CD14-positive monocyte (primary cell): ENCODE measurements at regions not wholly inside any gene's neighbourhood (a gene's known extent, or its start where the extent isn't known, plus 50 kb on each side); places are given as distances from the start of the nearest gene placed in this dataset.

Source experiments
- DNase-seq, 3 donors: peaks; one replicate each; pipeline ENCODE4 v3.0.0-alpha.2; 2011 to 2022
- H2AFZ ChIP-seq: 2 replicates; pipeline ENCODE4 v1.6.0; 2012; ENCODE audit warnings: mild to moderate bottlenecking, low read depth, low read length, inconsistent platforms; ENCODE audit not compliant: insufficient read depth, poor library complexity, severe bottlenecking
- H3K27ac ChIP-seq, 2 donors: 1 replicate in 1 of 2; 2 replicates in 1 of 2; pipeline ENCODE4 v1.5.1; 2012 to 2013; ENCODE audit warnings: low read length in 2 of 2, control low read depth in 1 of 2, inconsistent platforms in 1 of 2, low read depth in 1 of 2, mild to moderate bottlenecking in 1 of 2
- H3K27me3 ChIP-seq, 2 donors: one replicate each; pipeline versions ENCODE4 v1.6.0 to v1.6.1; 2011 to 2013; ENCODE audit warnings: low read length in 2 of 2; ENCODE audit not compliant: control insufficient read depth in 2 of 2, insufficient read depth in 2 of 2
- H3K36me3 ChIP-seq, 2 donors: replicated peaks in 1 of 2; 1 replicate in 1 of 2; 2 replicates in 1 of 2; pipeline versions ENCODE4 v1.5.1 to v1.6.1; 2012 to 2013; ENCODE audit warnings: low read length in 2 of 2, control low read depth in 1 of 2, inconsistent platforms in 1 of 2, mild to moderate bottlenecking in 1 of 2; ENCODE audit not compliant: insufficient read depth in 2 of 2, control insufficient read depth in 1 of 2
- H3K4me1 ChIP-seq, 2 donors: 1 replicate in 1 of 2; 2 replicates in 1 of 2; pipeline versions ENCODE4 v1.5.1 to v1.6.1; 2012 to 2013; ENCODE audit warnings: low read length in 2 of 2, control low read depth in 1 of 2, inconsistent platforms in 1 of 2, mild to moderate bottlenecking in 1 of 2, moderate library complexity in 1 of 2; ENCODE audit not compliant: insufficient read depth in 2 of 2, control insufficient read depth in 1 of 2
- H3K4me2 ChIP-seq: replicated peaks from 2 replicates; pipeline ENCODE3; 2012; ENCODE audit warnings: low read length, moderate library complexity, mild to moderate bottlenecking; ENCODE audit not compliant: poor library complexity, severe bottlenecking; ENCODE audit errors: extremely low read depth
- H3K4me3 ChIP-seq, 3 experiments: fragments of 200-600 bp in 1 of 3; sonication (generic) in 1 of 3; replicated peaks in 1 of 3; 1 replicate in 2 of 3; 2 replicates in 1 of 3; pipeline ENCODE4 v1.5.1; 2011 to 2013; ENCODE audit warnings: low read length in 3 of 3, mild to moderate bottlenecking in 3 of 3, control low read depth in 2 of 3, low read depth in 2 of 3, inconsistent platforms in 1 of 3, moderate library complexity in 1 of 3
- H3K79me2 ChIP-seq: 2 replicates; pipeline ENCODE4 v1.6.0; 2012; ENCODE audit warnings: mild to moderate bottlenecking, control low read depth, inconsistent platforms, low read length, moderate library complexity; ENCODE audit not compliant: insufficient read depth
- H3K9ac ChIP-seq: 2 replicates; pipeline ENCODE4 v1.6.0; 2017; ENCODE audit warnings: low read length, mild to moderate bottlenecking; ENCODE audit not compliant: insufficient read depth, poor library complexity, severe bottlenecking
- H3K9me3 ChIP-seq, 2 donors: replicated peaks in 1 of 2; 1 replicate in 1 of 2; 2 replicates in 1 of 2; pipeline versions ENCODE4 v1.5.1 to v1.6.1; 2012 to 2013; ENCODE audit warnings: low read length in 2 of 2, control low read depth in 1 of 2; ENCODE audit not compliant: control insufficient read depth in 1 of 2, insufficient read depth in 1 of 2
- H4K20me1 ChIP-seq: 2 replicates; pipeline ENCODE4 v1.6.0; 2012; ENCODE audit warnings: mild to moderate bottlenecking, low read length, control low read depth, moderate library complexity; ENCODE audit not compliant: insufficient read depth
- H3K27ac Mint-ChIP-seq, 7 donors: one replicate each; pipeline ENCODE4 v1.8.0; 2020; ENCODE audit warnings: mild to moderate bottlenecking in 7 of 7, mixed read lengths in 7 of 7, moderate library complexity in 6 of 7, inconsistent platforms in 2 of 7
- H3K27me3 Mint-ChIP-seq, 3 donors: one replicate each; pipeline ENCODE4 v1.8.0; 2021 to 2022; ENCODE audit warnings: low read depth in 3 of 3, mild to moderate bottlenecking in 3 of 3, mixed read lengths in 3 of 3, moderate library complexity in 3 of 3, inconsistent platforms in 1 of 3
- H3K36me3 Mint-ChIP-seq, 2 donors: one replicate each; pipeline ENCODE4 v1.8.0; 2020; ENCODE audit warnings: mixed read lengths in 2 of 2, inconsistent platforms in 1 of 2, mild to moderate bottlenecking in 1 of 2
- H3K4me1 Mint-ChIP-seq: one replicate; pipeline ENCODE4 v1.8.0; 2020; ENCODE audit warnings: mild to moderate bottlenecking, mixed read lengths
- H3K4me3 Mint-ChIP-seq, 2 donors: one replicate each; pipeline ENCODE4 v1.8.0; 2020; ENCODE audit warnings: mild to moderate bottlenecking in 2 of 2, mixed read lengths in 2 of 2, moderate library complexity in 1 of 2
- H3K9me3 Mint-ChIP-seq, 7 donors: one replicate each; pipeline ENCODE4 v1.8.0; 2020 to 2022; ENCODE audit warnings: mixed read lengths in 7 of 7, mild to moderate bottlenecking in 6 of 7, moderate library complexity in 6 of 7, inconsistent platforms in 2 of 7
- CTCF ChIP-seq: fragments of 200-600 bp; IDR thresholded peaks from one replicate; pipeline ENCODE4 v1.8.0; 2022; ENCODE audit warnings: antibody characterized with exemption, mild to moderate bottlenecking
- WGBS: methylation state at CpG from one replicate; pipeline ENCODE4 v1.1.5; 2013; ENCODE audit warnings: missing lambda C conversion rate; ENCODE audit not compliant: insufficient coverage; 5-methylcytosine and 5-hydroxymethylcytosine counted together
- intact Hi-C, 2 donors: fragments of 100-400 bp; cut with micrococcal nuclease; formaldehyde crosslinking; loops; one replicate each; pipeline versions ENCODE4 v1.15.0 to v1.15.1; 2023

GRCh38 chr5:133854554-133854953 is 113.9 kb downstream of the C5orf15 start:
- intact Hi-C loops = no loop called here
- H3K4me3 ChIP-seq = no peak overlapping the region
- peaks cover 8 to 19% (median 14%) of the 10 kb centered on the region in 7 donors for H3K9me3 Mint-ChIP-seq
- H3K79me2 ChIP-seq = no peaks in the 10 kb centered on the region
- H3K9ac ChIP-seq = no peak overlapping the region
- peaks cover 0 to 14% of the 10 kb centered on the region in 2 donors for H3K9me3 ChIP-seq
- peaks cover 5 to 8% (median 5%) of the 10 kb centered on the region in 3 donors for H3K27me3 Mint-ChIP-seq
- no peaks in the 10 kb centered on the region for H3K36me3 Mint-ChIP-seq
- no peak for TF ChIP-seq CTCF
- no peaks in the 10 kb centered on the region for H4K20me1 ChIP-seq
- H3K4me1 Mint-ChIP-seq = peaks cover 9% of the 10 kb centered on the region
- no peak overlapping the region for H3K4me2 ChIP-seq
- no peak overlapping the region for H2AFZ ChIP-seq
- H3K4me3 Mint-ChIP-seq = no peak overlapping the region
- no peaks in the 10 kb centered on the region for H3K36me3 ChIP-seq
- H3K27ac ChIP-seq = no peak overlapping the region
- no peaks in the 10 kb centered on the region for H3K4me1 ChIP-seq
- no peak for DNase-seq
- no peaks in the 10 kb centered on the region for H3K27me3 ChIP-seq
- 94% methylated on average over 7 of the region's 8 CpGs for WGBS
- H3K27ac Mint-ChIP-seq = no peak overlapping the region

GRCh38 chr5:133853646-133854365 is 114.6 kb downstream of the C5orf15 start:
- Histone ChIP-seq H3K79me2 (no peaks in the 10 kb centered on the region), H3K27ac (no peak overlapping the region), H4K20me1 (no peaks in the 10 kb centered on the region), H3K4me2 (no peak overlapping the region), H3K4me1 (no peaks in the 10 kb centered on the region), H3K27me3 (no peaks in the 10 kb centered on the region), H3K4me3 (no peak overlapping the region), H3K9me3 (peaks cover 0 to 10% of the 10 kb centered on the region in 2 donors), H3K36me3 (no peaks in the 10 kb centered on the region), H3K9ac (no peak overlapping the region), H2AFZ (no peak overlapping the region)
- intact Hi-C loops = no loop called here
- Mint-ChIP-seq H3K4me3 (no peak overlapping the region), H3K27ac (no peak overlapping the region), H3K4me1 (peaks cover 9% of the 10 kb centered on the region), H3K27me3 (peaks cover 3 to 7% (median 5%) of the 10 kb centered on the region in 3 donors), H3K9me3 (peaks cover 6 to 15% (median 14%) of the 10 kb centered on the region in 7 donors), H3K36me3 (no peaks in the 10 kb centered on the region)
- 19% methylated on average over 2 of the region's 6 CpGs for WGBS
- no peak for TF ChIP-seq CTCF
- no peak for DNase-seq
